ENCODE measurements at regions not wholly inside any gene's neighbourhood (a gene's known extent, or its start where the extent isn't known, plus 50 kb on each side); places are given as distances from the start of the nearest gene placed in this dataset.
"Not testable (repeated sequence)": the region's sequence is repeated elsewhere in the genome, so short reads cannot be mapped to it uniquely, and the experiment has no call there.

- not testable (repeated sequence) for DNase-seq (ENCODE audit: low read depth in 2 of 3, low spot score in 2 of 3)
Measured at GRCh38 chr21:5103880-5104561, 5417.4 kb upstream of the TPTE start.

- DNase-seq (ENCODE audit: low read depth in 2 of 3, low spot score in 2 of 3), result not testable (repeated sequence)
Measured at GRCh38 chr21:5104562-5104928, 5416.8 kb upstream of the TPTE start.

GRCh38 chr21:5105939-5106708, 5415.3 kb upstream of the TPTE start:
- DNase-seq (ENCODE audit: low read depth in 2 of 3, low spot score in 2 of 3), result not testable (repeated sequence)

GRCh38 chr21:5106767-5107464, 5414.5 kb upstream of the TPTE start:
- not testable (repeated sequence) for DNase-seq (ENCODE audit: low read depth in 2 of 3, low spot score in 2 of 3)

GRCh38 chr21:5107637-5108036, 5413.7 kb upstream of the TPTE start:
- not testable (repeated sequence) for DNase-seq (ENCODE audit: low read depth in 2 of 3, low spot score in 2 of 3)

GRCh38 chr21:5108048-5108775, 5413.2 kb upstream of the TPTE start:
- DNase-seq (ENCODE audit: low read depth in 2 of 3, low spot score in 2 of 3), result not testable (repeated sequence)

- not testable (repeated sequence) for DNase-seq (ENCODE audit: low read depth in 2 of 3, low spot score in 2 of 3)
Measured at GRCh38 chr21:5111197-5111596, 5410.2 kb upstream of the TPTE start.

GRCh38 chr21:5113092-5113491, 5408.3 kb upstream of the TPTE start:
- DNase-seq (ENCODE audit: low read depth in 2 of 3, low spot score in 2 of 3), result not testable (repeated sequence)

- DNase-seq (ENCODE audit: low read depth in 2 of 3, low spot score in 2 of 3), result not testable (repeated sequence)
Measured at GRCh38 chr21:5114468-5114867, 5406.9 kb upstream of the TPTE start.

GRCh38 chr21:5114893-5115645, 5406.3 kb upstream of the TPTE start:
- not testable (repeated sequence) for DNase-seq (ENCODE audit: low read depth in 2 of 3, low spot score in 2 of 3)

- DNase-seq (ENCODE audit: low read depth in 2 of 3, low spot score in 2 of 3), result not testable (repeated sequence)
Measured at GRCh38 chr21:5115646-5116343, 5405.6 kb upstream of the TPTE start.

- not testable (repeated sequence) for DNase-seq (ENCODE audit: low read depth in 2 of 3, low spot score in 2 of 3)
Measured at GRCh38 chr21:5116344-5117123, 5404.8 kb upstream of the TPTE start.

- DNase-seq (ENCODE audit: low read depth in 2 of 3, low spot score in 2 of 3), result not testable (repeated sequence)
Measured at GRCh38 chr21:5117135-5117534, 5404.2 kb upstream of the TPTE start.

GRCh38 chr21:5117666-5118295, 5403.6 kb upstream of the TPTE start:
- DNase-seq (ENCODE audit: low read depth in 2 of 3, low spot score in 2 of 3), result not testable (repeated sequence)

- DNase-seq (ENCODE audit: low read depth in 2 of 3, low spot score in 2 of 3), result not testable (repeated sequence)
Measured at GRCh38 chr21:5118296-5118679, 5403.1 kb upstream of the TPTE start.

GRCh38 chr21:5119179-5119578, 5402.2 kb upstream of the TPTE start:
- DNase-seq (ENCODE audit: low read depth in 2 of 3, low spot score in 2 of 3), result not testable (repeated sequence)

GRCh38 chr21:5121399-5121798, 5400.0 kb upstream of the TPTE start:
- not testable (repeated sequence) for DNase-seq (ENCODE audit: low read depth in 2 of 3, low spot score in 2 of 3)

GRCh38 chr21:5121849-5122248, 5399.5 kb upstream of the TPTE start:
- not testable (repeated sequence) for DNase-seq (ENCODE audit: low read depth in 2 of 3, low spot score in 2 of 3)
